Fibroblast of skin of left quadriceps (primary cell): ENCODE measurements at regions not wholly inside any gene's neighbourhood (a gene's known extent, or its start where the extent isn't known, plus 50 kb on each side); places are given as distances from the start of the nearest gene placed in this dataset.
"Not testable (repeated sequence)": the region's sequence is repeated elsewhere in the genome, so short reads cannot be mapped to it uniquely, and the experiment has no call there.

Source experiments
- DNase-seq, 2 experiments: peaks; one replicate each; pipeline ENCODE4 v3.0.0-alpha.2; 2013; ENCODE audit warnings: low read depth in 2 of 2

DNA sequence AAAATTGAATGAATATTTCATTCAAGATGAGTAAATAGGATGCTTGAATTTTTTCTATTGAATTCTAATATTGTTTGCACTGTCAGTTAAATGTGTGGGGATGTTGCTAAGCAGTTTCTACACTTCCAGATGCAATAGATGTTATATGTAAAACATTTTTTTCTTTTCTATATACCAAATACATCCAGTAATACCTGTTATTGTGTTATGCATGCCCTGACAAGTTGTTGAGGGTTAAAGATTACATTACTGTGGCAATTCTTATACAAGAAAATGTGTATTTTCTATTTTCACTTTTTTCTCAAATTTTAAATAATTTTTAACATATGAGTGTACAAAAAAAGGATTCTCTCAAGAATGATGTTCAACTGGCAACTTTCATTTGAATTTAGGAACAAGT lies 713.9 kb downstream of the GATA3 start:
- DNase-seq: no peak

DNA sequence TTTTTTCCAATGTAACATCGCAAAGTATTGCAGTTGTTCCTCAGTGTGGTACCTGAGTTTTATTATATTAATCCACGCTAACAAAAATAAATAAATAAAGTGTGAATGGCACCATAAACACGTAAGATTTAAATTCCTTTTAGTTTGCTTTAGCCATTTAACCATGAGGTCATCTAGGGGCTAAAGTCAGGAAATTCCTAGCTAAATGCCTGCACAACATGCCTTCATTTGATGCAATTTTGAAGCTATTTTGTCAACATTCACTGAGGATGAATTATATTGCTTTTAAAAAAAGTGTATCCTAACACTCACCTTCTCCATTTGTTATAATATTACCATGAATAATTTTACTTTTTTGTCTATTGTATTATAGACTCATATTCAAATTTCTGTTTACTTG lies 714.4 kb downstream of the GATA3 start:
- DNase-seq: no peak

DNA sequence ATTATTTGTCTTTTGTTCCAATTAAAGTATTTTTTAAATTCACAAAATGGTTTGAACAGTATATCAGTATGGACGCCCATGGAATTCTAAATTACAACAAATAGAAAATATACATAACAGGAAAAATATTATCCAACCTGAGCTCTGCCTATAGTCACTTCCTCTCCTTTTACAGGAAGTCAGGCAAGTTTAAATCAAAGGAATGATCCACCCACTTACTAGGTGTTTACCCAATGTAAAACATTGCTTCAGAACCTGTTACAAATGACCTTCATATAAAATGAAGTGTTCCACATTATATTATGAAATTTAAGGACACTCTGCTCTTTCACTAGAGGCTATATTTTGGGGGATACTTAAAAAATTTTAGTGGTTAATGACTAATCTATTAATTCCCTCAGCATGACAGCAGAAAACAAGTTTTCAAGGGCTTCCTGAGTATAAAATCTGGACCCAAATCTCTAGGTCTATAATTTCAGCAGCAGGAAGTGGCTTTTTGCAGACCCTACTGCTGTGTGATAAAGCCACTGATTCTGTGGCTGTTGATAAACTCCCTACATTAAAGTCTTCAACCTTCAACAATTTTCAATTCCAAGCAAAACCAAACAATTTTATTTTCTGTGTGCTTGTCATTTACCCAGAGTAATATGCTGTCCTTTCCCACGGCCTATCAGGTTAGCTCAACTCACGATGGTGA lies 722.6 kb downstream of the GATA3 start:
- no peak for DNase-seq

DNA sequence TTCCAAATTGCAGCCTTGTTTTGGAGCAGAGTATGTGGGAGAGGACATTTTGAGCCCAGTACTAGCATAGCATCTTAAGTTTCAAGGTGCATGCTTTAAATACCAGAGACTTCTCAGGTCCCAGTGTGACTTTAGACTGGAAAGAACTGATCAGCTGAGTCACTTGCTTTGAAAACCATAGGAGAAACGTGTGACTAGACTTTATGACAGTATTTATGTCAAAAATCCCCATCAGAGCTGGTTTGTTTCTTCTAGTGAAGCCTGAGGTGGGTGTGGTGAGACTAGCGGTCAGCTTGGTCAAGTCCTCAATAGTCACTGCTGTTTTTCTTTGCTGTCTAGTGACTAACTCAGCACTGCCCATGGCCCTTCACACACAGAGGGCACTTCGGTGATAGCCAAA lies 724.2 kb downstream of the GATA3 start:
- DNase-seq: no peak

DNA sequence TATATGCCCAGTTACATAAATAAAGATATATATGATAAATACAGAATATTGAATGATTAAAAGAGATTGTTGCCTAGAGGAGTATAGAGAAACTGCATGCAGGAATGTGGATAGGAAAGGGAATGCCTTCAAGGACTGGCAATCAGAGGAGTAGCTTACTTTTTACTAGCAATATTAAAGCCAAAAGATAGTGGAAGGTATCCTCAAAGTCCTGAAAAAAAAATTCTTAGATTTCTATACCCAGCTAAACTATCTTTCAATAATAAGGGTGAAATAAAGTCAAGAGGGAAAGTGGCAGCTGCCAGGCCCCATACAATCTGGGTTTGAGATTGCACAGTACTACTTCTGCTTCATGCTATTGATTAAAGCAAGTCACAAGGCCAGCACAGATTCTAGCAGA lies 733.2 kb downstream of the GATA3 start:
- DNase-seq: no peak

DNA sequence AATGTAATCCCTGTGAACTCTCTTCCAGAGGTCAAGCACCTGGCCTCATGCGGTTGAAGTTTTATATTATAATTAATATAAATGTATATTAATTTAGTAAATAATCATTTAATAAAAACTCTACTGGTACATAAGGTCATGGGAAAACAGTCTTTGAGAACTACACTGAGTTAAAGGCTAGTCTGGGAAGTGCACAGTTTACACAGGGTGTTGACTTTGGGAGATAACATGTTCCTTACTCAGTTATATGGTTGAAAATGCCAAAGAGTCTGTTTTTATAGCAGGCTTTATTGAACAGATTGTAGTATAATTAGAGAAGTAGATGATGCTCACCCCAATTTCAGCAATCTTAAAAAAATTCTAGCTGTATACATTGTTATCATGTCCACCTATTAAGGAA lies 735.9 kb downstream of the GATA3 start:
- DNase-seq: no peak

DNA sequence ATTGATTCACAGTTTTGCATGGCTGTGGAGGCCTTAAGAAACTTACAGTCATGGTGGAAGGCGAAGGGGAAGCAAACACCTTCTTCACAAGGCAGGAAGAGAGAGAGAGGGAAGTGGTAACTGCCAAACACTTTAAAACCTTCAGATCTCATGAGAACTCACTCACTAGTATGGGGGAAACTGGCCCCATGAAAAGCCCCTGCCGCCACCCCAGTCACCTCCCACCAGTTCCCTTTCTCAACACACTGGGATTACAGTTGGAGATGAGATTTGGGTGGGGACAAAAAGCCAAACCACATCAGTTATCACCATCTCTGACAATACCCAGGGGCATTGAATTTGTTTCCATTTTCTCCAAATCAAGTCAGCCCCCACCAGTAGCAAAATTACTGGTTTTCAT lies 740.4 kb downstream of the GATA3 start:
- DNase-seq: no peak

DNA sequence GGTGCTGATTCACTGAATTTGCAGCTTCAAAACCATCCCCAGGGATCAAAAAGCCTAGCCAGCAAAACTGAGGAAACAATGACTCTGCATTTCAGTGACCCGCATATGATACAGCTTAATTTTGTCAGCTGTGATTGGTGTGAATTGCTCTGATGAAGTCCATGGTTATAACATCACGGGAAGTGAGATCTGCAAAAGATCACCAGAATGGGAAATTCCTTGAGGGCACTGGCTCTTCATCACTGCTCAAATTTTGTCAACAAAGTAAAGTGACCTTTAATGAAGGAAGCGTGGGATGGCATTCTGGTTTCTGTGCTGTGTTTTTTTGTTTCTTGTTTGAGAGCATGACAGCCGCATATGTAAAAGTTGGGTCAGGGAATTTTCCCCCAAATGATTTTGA lies 745.9 kb downstream of the GATA3 start:
- no peak for DNase-seq

DNA sequence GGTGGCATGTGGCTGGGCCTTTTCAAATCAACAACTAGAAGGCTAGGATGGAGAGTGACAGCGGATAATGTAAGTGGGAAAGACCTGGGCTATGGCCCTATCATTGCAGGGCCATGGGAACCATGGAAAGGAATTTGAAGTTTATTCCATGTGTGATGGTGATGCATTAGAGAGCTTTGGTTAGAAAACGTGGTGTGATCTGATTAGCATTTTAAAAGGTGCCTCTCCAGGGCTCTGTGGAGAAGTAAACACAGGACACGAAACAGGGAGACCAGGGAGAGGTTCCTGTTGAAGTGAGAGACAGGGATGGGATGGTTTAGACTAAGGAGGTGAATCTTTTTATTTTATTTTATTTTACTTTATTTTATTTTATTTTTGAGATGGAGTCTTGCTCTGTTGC lies 749.5 kb downstream of the GATA3 start:
- no peak for DNase-seq

DNA sequence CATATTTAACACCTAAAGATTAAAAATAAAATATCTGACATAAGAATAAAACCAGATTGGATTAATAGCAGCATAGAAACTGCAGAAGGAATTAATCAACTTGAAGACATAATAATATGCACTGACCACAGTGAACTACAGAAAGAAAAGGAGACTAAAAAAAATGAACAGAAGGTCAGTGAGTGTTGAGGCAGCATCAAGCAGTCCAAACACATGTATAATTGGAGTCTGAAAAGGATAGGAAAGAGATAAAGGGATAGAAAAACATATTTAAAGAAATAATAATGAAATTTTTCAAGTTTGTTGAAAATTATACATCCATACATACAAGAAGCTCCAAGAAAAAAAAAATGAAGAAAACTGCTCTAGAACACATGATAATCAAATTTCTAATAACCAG lies 756.2 kb downstream of the GATA3 start:
- DNase-seq: no peak

DNA sequence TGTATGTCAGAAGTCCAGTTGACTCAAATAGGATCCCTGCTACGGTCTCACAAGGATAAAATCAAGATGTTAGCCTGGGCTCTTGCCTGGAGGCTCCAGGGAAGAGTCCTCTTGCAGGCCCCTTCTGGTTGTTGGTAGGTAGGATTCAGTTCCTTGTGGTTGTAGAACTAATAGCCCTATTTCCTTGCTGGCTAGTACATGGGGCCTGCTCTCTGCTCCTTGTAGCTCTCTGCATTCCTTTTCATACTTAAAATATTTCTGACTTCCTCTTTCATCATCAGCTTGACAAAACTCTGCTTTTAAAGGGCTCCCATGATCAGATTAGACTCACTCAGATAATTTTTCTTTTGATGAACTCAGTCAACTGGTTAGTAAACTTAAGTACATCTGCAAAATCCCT lies 756.7 kb downstream of the GATA3 start:
- no peak for DNase-seq

DNA sequence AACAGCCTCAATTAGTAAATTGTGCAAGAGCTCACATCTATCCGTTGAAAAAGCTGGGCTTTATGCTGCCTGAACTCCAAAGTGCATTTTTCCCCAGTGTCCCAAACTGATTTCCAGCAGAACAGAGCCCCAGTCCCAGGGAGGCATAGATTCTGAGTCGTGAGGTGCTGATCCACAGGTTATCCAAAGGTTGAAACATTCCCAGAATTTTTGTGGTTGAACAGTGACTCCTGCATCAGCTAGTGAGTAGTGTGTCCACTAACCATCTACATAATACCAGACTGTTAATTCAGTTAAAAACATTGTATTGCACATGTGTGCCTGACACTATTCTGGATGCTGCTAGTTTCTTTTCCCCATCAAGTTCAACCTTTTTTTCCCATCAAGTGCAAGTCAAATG lies 761.5 kb downstream of the GATA3 start:
- DNase-seq: no peak

DNA sequence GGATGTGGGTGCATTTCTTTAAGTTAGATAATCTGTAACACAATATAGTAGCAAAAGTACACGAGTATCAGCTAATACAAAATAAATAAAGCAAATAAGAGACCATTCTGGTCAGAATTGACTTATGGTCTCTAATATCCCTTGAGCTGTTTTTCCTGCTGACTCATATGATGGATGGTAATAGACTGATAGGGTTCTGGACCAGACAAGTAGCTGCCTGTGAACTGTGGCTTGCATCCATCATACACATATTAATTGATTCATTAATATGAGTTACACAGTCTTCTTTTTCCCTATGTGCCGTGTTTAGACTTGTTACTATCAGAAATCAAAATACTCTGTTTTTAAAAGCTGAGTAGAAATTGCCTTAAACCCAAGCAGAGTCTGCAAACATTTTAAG lies 762.8 kb downstream of the GATA3 start:
- DNase-seq: no peak

DNA sequence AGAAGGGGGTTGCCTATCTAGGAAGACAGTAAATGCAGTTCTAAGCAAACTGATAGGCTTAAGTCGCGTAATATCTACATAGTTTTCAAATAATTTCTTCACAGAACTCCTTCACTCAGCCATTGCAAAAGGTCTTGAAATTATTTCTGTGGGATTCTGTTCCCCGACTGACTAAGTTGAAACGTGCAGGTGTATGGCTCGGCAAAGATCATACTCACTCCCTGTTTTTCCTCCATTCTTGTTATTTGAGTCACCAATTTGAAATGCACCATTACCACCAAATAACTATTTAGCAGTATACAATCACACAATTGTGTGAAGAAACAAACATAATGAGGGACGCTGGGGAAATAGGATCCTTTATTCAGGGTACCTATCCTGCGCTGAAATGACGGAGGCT lies 771.1 kb downstream of the GATA3 start:
- DNase-seq: no peak

DNA sequence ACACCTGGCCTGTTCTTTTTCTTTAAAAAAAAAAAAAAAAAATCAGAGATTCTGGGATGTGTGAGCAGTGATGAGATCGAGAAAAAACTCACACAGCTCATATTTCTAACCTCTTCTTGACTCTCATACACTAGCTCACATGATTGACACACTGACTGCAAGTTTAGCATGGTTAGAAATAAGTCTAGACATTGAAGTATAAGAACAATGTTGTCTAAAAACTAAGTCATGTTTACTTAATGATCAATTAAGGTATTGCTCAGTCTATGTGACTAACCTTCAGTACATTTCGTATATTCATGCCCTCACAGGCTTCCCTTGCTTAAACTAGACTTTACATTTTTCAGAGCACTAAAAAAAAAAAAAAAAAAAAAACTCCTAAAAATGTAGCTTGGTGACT lies 775.1 kb downstream of the GATA3 start:
- no peak for DNase-seq

DNA sequence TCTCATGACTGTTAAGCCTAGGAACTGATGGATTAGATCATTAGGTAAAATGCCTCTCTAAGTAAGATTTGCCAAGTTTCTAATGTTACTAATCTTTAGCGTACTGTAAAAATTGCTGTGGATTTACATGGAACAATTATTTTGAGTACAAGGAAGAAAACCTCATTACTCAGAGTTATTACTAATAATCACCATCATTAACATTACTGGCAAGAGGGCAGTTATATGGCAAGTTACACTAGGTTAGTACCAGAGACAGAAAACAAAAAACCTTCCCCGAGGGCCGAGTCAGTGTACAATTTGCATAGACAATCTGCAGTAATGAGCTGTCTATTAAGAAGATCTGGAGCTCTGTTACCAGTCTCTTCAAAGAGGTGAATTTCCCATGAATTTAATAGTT lies 775.6 kb downstream of the GATA3 start:
- DNase-seq: no peak

DNA sequence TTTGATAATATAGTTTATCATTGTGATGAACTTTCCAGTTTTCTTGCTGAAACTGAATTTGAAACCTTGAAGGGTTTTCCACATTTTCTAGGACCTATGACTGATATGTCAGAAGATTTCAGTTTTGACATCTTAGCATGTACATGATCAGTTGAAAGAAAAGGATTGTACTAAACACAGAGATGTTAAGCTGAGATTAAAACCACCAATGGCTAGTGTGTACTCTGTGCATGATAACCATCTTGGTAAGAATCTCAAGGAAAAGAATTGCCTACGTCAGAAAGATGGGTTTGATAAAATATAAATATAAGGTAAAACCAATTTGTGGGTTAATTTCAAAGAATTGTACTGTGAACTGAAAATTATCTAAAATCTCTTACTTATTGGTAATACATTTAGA lies 776.4 kb downstream of the GATA3 start:
- no peak for DNase-seq

DNA sequence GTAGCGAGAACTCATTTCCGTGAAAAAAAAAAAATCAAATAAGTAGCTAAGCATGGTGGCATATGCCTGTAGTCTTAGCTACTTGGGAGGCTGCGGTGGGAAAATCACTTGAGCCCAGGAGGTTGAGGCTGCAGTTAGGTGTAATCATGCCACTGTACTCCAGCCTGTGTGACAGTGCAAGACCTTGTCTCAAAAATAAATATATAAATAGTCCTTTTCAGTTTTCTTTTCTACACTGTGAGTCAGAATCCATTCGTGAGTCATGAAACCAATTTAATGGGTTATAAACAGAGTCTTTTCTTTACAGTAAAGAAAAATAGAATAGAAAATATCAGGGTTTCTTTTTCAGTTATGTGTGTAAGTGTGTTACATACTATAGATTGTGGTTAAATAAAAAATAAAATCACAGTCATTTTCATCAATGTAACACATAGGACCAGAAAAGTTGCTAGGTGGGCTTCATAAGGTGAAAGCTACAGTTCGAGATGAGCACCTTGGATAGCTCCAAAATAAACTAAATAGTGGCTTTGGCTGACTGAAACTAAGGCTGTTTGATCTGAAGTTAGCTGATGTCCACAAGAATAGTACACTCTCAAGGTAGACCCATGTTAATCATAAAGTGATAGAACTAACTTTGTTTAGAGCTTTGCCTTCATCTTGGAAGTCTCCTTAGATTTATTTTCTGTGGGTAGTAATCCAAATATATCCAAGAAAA lies 781.1 kb downstream of the GATA3 start:
- no peak for DNase-seq

DNA sequence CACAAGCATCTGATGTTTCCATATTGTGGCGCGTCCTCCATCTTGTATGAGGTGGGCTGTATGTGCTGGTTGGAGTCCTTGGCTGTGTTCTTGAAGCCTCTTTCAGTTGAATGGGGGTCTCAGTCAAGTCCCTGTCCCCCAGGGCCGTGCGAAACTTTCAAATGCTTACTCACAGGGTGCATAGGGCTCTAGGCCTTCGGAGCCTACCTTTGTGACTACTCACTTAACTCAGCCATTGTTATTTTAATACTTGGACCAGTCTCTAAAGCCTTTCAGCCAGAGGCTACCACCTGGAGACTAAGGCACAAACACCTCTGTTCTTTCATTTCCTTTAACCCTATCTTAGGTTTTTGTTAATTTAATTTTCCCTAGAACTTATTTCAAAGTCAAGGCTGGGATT lies 785.9 kb downstream of the GATA3 start:
- no peak for DNase-seq

DNA sequence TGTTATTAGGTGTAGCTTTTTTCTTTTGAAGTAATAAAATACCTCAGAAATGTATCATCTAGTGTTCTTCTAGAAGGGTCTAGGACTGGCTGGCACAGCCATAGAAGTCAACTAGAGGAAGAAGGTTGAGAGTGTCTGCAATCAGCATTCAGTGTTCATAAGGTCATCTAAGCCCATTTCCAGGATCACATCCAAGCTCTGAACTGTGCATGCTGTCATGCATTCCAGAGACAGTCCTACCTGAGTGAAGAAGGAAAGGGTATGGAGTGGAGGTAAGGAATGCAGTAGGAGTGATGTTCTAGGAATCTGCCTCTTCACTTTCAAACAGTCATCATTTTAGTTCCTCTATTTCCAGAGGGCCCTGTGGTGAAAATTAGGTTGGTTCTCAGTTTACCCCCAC lies 789.7 kb downstream of the GATA3 start:
- DNase-seq: no peak

DNA sequence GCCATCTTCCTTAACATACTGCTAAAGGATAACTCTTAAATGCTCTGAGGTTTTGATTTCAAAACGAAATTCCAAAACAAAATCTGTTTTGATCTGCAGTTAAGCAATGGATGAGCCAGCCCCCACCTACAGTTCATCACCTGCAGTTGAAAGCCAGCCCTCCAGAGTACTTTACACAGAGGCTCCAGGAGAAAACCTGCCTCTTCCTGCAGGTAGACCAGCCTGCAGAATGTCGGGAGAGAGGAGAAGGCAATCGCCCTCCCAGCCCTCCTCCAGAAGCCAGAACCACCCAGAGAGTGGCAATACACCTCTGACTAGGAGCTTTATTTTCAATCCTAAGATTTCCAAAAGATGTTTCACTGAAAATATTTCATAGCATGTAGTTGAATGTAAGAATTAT lies 798.1 kb downstream of the GATA3 start:
- DNase-seq: no peak

DNA sequence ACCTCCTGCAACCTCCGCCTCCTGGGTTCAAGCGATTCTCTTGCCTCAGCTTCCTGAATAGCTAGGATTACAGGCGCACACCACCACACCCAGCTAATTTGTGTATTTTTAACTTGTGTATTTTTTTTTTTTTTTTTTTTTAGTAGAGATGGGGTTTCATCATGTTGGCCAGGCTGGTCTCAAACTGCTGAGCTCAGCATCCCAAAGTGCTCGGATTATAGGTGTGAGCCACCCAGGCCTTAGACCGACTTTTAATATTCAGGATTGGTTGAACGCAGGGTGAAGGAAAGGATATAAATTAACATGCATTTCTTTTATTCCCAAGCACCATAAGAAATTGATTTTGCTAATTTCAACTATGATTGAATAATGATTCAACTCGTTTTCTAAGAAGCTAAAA lies 798.6 kb downstream of the GATA3 start:
- no peak for DNase-seq

DNA sequence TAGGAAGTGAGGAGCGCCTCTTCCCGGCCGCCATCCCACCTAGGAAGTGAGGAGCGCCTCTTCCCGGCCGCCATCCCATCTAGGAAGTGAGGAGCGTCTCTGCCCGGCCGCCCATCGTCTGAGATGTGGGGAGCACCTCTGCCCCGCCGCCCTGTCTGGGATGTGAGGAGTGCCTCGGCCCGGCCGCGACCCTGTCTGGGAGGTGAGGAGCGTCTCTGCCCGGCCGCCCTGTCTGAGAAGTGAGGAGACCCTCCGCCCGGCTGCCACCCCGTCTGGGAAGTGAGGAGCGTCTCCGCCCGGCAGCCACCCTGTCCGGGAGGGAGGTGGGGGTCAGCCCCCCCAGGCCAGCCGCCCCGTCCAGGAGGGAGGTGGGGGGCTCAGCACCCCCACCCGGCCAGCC lies 814.4 kb downstream of the GATA3 start:
- DNase-seq: not testable (repeated sequence)

DNA sequence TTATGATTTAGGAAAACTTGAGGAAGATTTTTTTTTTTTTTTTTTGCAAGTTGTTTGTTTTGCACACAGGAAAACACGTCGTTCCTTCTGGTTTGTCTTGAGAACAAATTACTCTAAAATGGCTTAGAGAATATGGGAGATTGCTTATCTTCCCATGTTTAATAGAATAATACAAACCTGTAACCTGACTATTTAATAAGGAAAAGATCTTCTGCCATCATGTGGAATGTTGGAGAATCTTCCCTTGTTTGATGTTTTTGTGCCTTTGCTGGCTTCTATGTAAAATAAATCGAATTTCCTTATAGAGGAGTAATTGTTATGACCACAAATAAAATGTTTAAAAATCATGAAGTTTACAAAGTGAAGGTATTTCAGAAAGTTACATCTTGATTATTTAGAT lies 818.8 kb downstream of the GATA3 start:
- no peak for DNase-seq
